NCI-H446 (cell line): ENCODE measurements at regions not wholly inside any gene's neighbourhood (a gene's known extent, or its start where the extent isn't known, plus 50 kb on each side); places are given as distances from the start of the nearest gene placed in this dataset.

ENCODE experiments used
- DNase-seq, 2 experiments: peaks; one replicate each; lab custom pipeline; 2025; lab: John Stamatoyannopoulos, UW

DNA sequence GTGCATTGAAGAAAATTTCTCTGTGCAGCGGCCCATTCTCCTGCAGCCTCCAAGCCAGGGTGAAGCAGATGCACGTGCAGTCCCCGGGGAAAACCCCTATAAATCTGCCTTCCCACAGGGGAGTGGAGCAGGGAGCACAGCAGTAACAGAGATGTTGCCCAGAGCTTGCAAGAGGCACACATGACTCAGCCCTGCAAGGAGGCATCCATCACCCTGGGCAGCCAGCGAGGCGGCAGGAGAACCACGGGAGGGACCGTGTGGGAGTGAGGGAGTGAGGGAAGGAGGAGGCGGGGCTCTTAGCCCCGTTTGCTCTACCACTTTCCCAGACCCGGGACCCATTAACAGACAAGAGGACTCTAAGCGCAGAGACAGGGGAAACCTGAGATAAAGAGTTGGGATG, 96.2 kb upstream of the ARAP3 start:
- DNase-seq, result no peak

DNA sequence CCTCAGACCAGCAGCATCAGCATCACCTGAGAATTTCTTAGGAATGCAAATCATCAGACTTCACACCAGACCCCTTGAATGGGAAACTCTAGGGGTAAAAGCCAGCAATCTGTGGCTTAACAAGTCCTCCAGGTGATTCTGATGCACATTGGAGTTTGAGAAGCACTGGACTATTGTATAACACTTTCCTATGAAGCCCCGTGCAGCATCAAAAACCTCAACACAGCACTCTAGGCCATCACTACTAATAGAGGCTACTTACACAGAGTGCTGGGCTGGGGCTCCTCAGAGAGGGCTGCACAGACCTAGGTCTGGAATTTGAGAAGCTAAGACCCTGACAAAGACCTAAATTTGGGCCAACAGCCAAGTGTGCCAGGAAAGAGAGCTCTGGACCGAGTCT, 95.7 kb upstream of the ARAP3 start:
- no peak for DNase-seq

DNA sequence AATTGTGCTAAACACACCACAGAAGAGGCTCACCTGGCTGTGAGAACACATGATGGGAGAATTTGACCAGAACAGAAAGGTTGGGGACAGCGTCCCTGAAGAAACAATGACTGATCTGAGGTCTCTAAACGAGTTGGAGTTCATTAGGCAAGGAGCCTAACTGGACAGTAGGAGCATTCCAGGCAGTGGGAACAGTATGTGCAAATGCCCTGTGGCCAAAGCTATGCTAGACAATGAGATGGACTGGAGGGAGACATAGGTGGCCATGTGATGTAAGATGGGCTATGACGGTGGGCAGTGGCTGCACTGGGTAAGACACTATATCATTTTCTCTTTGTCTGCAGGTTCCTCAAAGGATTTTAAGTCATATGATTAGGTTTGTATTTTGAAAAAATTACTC, 95.1 kb upstream of the ARAP3 start:
- DNase-seq, result no peak

DNA sequence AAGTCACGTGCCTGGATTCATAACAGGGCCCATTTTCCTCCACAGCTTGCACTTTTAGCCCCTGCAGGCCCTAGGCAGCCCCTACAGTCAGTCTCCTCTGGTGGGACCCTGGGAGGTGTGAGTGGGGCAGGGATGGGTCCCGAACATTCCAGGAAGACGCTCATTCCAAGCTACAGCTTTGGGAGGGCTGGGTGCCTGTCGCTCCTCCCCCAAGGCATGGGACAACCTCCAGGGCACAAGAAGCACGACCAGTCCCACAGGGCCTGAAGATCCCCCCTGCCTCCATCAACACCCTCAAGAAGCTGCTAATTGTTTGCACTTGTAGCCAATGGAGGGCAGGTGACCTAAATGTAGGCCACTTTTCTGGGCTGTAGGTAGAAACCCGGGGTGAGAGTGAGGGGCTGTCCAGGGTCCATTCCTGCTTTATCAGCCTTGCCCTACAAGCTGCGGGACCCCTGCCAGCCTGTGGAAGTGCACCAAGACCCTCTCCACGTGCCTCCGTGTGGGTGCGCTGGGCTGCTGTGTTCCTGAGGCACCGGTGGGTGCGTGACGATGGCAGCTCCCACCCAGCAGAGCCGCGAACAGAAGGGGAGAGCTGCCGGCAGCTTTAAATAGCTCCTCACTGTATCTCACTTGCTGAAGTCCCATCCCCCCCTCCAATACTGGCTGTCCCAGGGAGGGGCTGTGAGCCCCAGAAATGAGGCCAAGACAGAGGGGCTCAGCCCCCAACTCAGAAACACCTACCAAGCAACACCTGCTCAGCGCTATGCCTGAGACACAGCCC, 91.9 kb upstream of the ARAP3 start:
- no peak for DNase-seq

DNA sequence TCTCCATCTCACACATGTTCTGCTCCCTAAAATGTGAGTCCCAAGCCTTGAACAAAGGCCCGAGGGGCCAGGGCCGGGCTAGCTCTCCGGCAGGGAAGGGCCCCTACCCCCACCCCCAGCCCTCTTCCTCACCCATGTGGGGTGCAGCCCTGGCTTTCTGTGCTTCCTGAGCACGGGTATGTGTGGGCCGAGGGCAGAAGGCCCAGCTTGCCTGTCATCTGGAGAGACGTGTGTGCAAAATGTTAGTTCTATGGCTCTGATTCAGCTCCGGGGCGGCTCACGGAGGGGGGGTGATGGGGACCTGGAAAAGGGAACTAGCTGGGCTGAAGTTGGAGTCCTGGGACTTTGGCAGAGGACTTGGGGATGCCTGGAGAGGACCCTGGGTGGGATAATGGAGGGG, 90.3 kb upstream of the ARAP3 start:
- DNase-seq, result no peak

DNA sequence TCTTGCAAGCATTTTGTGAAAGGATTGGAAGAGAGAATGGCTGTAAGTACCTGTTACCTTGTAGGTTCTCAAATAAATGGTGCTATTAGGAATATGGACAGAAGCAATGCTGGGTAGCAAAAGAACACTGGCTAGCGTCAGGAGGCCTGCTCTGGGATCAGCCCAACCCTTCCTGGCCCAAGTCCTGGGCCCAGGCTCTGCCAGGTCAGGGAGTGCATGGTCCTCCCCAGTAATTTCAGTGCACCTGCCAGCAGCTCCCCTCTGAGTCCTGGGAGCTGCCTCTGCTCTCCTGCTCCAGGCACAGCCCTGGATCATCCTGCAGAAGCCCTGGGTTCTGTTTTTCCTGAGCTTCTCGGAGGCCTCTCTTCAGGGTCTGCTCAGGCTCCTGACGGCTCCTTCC, 89.5 kb upstream of the ARAP3 start:
- no peak for DNase-seq

DNA sequence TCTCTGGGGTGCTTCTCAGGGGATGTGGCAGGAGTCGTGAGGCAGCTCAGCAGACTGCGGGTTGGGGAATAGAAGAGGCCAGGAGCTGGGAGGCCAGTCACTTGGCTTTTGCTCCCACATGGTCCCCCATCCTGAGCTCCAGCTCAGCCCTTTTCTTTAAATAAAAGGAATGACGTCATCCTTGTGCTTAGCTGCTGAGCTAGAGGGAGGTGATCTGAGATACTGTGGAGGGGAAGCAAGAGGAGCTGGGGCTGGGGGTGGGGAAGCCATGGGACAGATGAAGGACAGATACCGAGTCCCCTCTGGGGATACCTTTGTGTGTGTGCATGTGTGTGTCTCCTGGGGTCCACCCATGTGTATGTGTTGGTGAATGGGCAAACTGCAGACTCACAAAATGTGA, 89.0 kb upstream of the ARAP3 start:
- no peak for DNase-seq

DNA sequence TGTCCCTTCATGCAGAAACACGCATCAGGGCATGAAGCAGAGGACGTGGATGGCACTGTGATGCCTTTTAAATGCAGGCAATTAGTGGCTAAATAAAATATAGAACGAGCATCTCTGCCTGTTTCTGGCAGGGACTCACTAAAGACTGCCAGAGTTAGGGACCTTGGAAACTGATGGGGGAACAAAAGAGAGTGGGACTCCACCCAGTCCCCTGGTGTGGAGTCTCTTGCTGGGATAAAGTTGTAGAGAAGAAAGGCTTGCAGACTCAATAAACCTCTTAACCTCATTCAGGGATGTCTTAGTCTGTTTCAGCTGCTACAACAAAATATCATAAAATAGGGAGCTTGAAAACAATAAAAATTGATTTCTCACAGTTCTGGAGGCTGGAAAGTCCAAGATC, 87.6 kb upstream of the ARAP3 start:
- DNase-seq, result no peak

DNA sequence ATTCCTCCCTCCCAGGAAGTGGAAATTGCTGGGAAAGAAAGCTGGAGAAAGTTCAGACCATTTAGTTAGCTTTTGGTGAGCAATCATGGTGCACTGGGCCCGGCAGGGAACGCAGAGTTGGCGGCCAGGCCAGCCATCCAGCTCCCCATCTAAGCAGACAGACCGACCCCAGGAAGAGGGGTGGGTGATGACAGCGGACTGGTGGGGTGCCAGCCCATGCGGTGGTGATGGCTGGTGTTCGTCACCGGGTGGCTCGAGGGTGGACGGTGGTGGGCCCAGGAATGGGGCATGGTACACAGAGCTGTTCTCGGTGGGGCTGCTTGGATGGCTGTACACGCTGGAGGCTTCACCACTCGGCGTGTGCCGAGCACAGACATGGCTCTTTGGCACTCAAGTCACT, 85.6 kb upstream of the ARAP3 start:
- DNase-seq, result no peak

DNA sequence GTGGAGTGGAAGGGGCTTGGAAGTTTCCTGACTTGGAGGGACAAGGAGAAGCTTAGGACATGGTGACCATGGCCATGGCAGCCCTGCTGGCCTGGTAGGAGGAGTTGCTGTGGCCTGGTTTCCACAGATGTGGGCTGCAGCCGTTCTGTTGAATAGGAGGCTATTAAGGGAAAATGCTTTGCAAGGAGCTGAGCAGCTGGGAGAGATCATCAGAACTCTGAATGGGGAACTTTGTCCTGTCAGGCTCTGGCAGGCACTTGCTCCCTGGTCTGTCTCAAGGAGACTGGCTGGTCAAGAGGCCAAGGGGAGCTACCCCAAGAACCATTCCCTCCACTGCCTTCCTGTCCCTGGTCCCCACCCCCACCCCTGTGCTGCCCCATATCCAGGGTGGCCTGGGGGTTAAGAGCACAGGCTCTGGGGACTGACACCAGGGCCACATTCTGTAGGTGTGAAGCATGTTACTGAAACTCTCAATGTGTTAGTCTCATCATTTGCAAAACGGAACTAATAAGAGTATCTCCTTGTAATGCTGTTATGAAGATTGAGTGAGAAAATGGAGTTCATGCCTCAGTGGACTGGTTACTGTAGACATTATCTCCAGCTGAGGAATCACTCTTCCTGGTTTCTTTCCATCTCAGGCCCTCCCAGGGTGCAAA, 84.0 kb upstream of the ARAP3 start:
- DNase-seq, result no peak

DNA sequence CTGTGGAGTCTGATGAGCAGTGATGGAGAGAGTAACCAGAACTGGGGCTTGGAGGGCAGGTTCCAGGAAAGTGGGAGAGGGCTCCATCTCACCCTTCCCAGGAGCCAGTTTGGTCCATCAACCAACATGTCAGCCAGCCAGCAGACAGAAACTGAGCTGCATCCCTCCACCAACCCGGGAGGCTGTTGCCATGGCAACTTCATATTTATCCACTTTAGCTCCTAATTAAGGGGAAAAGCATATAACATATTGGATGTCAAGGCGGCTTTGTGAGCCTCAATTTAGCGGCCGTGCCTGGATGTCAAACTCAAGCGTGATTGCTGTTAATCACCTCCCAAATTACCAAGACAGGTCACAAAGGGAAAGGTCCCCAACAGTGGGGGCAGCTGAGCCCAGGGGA, 81.5 kb upstream of the ARAP3 start:
- DNase-seq, result no peak

DNA sequence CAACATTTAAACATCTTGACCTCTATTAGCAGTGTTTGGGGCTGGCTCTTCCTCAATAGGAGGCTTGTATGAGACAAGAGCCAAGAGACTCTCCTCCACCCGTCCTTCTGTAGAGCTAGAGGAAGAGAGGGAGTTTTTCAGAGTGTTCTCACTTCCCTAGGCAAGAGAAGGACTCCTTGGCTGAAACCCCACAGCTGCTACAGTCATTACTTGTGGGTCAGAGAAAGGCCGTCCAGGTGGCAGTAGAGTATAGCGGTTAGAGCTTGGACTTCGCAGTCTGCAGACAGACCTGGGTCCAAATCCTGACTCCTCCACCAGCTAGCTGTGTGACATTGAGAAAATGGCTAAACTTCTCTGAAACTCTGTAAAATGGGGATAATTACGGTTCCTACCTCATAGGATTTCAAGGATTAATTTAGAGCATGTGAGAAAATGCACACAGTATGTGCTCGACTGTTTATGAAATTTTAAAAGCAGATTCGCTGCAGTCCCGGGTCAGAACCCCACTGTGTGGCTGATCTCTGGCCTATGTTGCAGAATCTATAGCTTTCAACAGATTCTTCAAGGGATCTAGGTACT, 80.8 kb upstream of the ARAP3 start:
- no peak for DNase-seq

DNA sequence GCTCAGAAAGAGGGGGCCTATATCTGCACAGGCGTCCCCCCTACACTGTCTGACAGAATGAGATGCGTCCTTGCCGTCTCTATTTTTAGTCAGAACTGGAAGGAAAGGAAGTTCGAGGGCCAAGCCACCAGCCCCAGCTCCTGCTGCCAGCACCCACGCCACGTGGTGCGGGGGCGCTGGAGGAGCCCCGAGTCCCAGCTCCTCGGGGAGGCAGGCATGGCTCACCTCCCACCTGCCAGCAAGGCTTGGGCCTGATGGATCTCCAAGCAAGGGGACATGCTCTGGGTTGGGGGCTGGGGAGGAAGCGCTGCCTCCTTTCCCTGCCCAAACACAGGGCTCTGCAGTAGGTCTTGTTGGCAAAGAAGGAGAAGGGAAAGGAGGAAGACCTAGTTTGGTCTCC, 80.3 kb upstream of the ARAP3 start:
- no peak for DNase-seq

DNA sequence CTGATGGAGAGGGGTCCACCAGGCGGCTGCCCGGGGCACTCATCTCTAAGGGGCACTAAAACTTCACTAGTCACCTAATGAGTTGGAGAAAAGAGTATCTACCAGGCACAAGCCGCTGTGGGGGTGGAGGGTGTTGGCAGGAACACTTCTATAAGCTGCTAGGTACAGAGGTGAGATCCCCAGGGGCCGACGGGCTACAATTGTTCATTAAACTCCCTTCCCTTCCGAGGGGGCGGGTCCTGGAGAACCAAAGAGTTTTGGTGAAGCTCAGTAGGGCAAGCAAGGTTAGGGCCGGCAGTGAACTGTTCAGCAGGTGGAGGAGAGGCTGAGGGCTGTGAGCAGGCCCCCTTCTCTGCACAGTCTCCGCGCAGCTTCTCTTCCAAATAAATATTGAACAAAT, 78.7 kb upstream of the ARAP3 start:
- no peak for DNase-seq

DNA sequence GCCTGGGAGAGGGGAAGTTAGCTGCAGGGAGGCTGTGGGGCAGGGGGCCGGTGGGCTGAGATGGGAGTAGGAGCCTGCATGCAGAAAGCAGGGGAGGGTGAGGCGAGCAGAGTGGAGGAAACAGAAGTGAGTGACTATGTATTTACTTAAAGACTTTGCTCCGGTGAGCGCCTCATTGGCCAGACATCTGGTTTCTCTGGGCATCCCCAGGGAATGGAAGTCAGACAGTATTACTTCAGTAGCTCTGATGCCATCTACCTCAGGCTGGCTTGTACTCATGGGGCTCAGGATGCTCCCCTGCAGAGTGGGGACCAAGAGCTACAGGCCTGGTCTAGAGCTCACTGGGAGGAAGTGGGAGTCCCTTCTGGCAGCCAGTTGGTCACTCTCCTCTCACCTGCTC, 78.2 kb upstream of the ARAP3 start:
- peak in 1 of 2 experiments; percentile 6 for DNase-seq

DNA sequence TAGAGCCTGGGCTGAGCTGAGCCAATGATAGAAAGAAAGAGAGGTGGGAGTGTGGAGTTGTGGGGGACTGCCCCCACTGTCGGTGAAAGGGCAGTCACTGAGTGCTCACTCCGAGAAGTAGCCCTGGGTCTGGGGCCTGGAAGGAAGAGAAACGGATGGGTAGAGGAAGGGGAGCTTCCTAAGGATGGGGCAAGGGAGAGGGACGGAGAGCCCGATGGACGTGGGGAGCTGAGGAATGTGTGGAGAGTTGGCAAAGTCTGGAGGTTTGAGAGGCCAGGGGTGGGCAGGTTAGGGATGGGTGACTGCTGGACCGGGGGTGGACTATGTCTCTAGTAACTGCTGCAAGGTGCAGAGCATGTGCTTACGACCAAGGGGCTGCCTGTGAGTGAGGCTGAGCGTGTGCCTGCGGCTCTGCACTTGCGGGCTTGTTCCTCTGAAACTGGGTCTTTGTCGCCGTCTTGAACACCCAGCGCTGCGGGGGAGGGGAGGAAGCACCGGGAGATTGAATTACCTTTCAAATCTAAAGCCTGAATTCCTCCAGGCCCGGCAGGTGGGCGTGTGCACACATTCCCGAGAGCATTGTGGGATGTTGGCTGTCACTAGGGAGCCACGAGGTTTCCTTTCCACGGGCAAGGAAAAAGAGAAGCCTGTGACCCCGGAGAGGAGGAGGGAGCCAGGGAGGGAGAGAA, 76.4 kb upstream of the ARAP3 start:
- DNase-seq, result no peak

DNA sequence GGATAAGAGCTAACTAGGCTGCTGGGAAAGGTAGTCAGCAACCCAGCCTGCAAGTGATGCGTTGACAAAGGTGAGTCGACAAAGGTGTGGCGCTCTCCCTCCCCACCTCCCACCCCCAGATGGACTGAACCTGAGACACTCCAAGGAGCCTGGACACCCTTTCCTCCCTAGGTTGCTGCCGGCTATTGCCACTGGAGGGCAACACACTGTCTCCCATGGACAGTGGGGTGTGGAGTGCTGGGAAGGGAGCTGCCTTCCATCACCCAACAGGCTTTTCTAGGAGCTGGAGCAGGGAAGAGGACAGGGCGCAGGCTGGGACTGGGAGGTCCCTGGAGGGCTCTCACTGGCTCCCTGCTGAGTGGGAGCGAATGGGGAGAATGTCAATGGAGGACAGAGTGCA, 75.4 kb upstream of the ARAP3 start:
- DNase-seq, result no peak

DNA sequence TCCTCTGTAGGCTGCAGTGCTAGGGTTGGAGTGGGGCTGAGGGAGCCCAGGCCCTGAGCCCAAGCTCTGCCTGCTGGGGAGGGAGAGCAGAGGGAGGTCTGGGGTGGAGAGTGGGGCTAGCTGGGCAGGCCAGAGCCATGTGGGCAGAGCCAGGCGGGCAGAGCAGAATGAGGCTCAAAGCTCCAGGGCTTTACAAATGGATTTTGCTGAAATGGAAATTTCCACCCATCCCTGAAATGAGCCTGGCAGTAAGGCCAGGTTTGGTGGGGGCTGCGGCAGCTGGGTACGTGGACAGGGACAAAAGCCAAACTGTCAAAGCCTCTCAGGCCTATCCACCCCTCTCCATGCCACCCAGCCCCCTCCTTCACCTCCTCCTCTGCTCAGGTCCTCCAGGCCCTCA, 74.2 kb upstream of the ARAP3 start:
- no peak for DNase-seq

DNA sequence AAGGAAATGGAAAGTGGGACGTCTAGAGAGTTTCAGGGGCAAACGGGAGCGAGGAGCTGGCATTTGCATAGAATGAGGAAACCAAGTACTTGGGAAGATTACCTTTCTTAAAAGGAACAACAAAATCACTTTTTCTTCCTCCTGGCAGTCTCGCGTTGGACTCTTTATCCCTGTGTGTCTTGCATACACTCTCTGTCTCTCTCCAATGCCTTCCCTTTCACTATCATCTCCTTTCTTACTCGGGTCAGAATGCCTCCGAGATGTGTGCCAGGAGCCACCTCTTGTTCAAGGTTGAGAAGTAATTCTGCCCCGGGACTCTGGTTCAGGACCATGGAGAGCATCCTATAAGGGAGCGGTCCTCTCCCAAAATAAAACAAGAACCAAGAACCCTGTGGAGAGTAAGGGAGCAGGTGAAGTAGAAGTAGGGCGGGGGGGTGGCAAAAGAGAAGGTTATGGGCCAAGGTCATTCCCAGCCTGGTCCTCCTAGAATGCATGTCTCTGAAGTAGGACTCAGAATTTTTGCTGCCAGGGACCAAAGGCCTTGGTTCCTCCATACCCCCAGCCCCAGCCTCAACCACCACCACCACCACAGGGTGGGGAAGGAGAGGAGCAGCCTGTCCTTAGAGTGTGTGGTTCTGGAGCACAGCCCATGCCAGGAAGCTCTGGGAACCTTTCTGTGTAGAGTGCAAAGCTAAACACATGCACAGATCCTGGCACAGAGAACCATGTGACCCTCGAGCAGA, 72.1 kb upstream of the ARAP3 start:
- no peak for DNase-seq

DNA sequence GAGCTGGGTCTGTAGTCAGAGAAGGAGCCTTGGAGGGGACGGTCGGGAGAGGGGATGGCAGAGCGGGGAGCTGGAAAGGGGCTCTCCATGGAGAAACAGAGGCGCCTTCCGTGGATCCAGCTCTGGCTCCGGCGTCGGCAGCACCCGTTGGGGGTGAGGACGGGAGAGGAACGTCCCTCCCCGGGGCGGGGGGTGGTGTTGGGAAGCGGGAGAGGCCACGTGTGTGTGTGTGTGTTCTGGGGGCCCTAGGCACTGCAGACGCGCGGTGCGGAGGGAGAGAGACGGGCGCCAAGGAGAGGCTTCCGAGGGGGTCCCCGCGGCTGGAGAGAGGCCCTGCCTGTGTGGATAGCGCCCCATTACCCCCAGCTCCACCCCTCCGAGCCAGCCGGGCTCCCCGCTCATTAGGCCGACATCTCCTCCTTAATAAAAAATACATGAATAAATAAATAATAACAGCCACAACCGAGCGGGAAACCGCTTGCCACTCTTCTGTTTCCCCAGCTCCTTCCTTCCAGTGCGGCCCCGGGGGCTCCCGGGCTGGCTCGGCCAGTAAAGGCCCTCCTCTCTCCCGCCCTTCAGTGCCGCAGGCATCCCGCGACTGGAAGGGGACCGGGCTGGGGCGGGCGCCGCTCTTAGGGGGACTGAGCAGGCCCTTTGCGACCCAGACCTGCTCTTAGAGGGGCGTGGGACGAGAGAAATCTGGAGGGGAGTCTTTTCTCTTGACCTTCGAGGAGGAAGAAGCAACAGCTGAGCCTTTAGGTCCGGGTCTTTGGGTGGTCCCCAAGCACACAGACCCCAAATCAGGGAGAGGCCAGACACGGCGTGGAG, 71.3 kb upstream of the ARAP3 start:
- no peak for DNase-seq
